NCI-H2107 (cell line): ENCODE measurements at regions not wholly inside any gene's neighbourhood (a gene's known extent, or its start where the extent isn't known, plus 50 kb on each side); places are given as distances from the start of the nearest gene placed in this dataset.

ENCODE experiments used
- DNase-seq: peaks from one replicate; lab custom pipeline; 2025; lab: John Stamatoyannopoulos, UW

- peak; percentile 99 for DNase-seq
These were observed 156.9 kb downstream of the CAND1 start for GRCh38 chr12:67426067-67426466.

GRCh38 chr12:67427336-67427735 lies 158.2 kb downstream of the CAND1 start:
- DNase-seq, result no peak

GRCh38 chr12:67428431-67428830 lies 159.3 kb downstream of the CAND1 start:
- no peak for DNase-seq

- no peak for DNase-seq
These were observed 161.7 kb downstream of the CAND1 start for GRCh38 chr12:67430708-67431335.

- DNase-seq, result no peak
These were observed 162.4 kb downstream of the CAND1 start for GRCh38 chr12:67431411-67432020.

GRCh38 chr12:67433385-67434175 lies 164.4 kb downstream of the CAND1 start:
- no peak for DNase-seq

GRCh38 chr12:67434671-67435370 lies 165.7 kb downstream of the CAND1 start:
- DNase-seq, result no peak

- no peak for DNase-seq
These were observed 167.1 kb downstream of the CAND1 start for GRCh38 chr12:67436230-67436629.

- no peak for DNase-seq
These were observed 167.9 kb downstream of the CAND1 start for GRCh38 chr12:67437011-67437410.

GRCh38 chr12:67439611-67440010 lies 170.5 kb downstream of the CAND1 start:
- no peak for DNase-seq

GRCh38 chr12:67441736-67442346 lies 172.7 kb downstream of the CAND1 start:
- peak; percentile 93 for DNase-seq

GRCh38 chr12:67442347-67442841 lies 173.2 kb downstream of the CAND1 start:
- DNase-seq, result peak; percentile 37

- DNase-seq, result no peak
These were observed 173.7 kb downstream of the CAND1 start for GRCh38 chr12:67442896-67443295.

- no peak for DNase-seq
These were observed 175.4 kb downstream of the CAND1 start for GRCh38 chr12:67444542-67444941.

GRCh38 chr12:67446716-67447115 lies 177.6 kb downstream of the CAND1 start:
- no peak for DNase-seq

GRCh38 chr12:67447180-67447579 lies 178.0 kb downstream of the CAND1 start:
- no peak for DNase-seq

GRCh38 chr12:67449591-67450052 lies 180.5 kb downstream of the CAND1 start:
- no peak for DNase-seq

- no peak for DNase-seq
These were observed 181.3 kb downstream of the CAND1 start for GRCh38 chr12:67450441-67450840.

- no peak for DNase-seq
These were observed 182.0 kb downstream of the CAND1 start for GRCh38 chr12:67451206-67451605.

- DNase-seq, result no peak
These were observed 183.1 kb downstream of the CAND1 start for GRCh38 chr12:67452119-67452805.

GRCh38 chr12:67453191-67453590 lies 184.0 kb downstream of the CAND1 start:
- no peak for DNase-seq
